ENCODE measurements at regions not wholly inside any gene's neighbourhood (a gene's known extent, or its start where the extent isn't known, plus 50 kb on each side); places are given as distances from the start of the nearest gene placed in this dataset.

DNA sequence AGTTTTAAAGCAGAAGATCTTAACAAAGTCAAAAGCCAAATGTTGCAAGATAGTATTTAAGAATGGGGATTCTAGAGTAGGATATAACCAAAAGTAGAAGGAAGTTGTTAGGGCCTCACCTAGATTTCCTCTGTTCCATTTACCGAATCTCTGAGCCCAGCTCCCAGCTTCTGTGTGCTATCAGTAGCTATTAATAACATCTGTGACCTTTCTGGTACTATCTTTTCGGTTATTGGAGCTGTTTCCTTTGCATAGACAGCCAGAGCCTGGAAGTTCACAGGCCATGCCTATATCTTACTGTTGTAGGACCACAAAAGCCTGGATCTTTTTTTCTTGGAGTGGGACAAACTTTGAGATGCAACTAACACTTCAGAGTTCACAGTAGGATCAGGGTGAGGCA lies 244.2 kb downstream of the PPP1R2C start:
- CTCF ChIA-PET, result no interaction called here

DNA sequence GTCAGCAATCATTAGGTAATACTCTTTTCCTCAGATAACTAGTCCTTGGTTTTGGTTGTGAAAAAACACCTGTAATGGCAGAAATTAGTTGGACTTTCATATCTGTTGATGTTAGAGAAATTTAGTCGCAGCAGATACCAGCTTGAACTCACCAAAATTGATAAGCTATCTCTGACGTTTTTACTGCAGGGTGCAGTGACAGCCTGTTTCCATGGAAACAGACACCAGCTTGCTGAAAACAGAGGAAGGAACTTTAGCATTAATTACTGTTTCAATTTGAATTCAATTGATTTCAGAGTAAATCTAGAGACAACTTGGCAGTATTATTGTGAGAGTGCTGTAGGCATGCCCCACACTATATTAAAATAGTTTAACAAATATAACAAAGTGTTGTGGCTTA lies 246.5 kb downstream of the PPP1R2C start:
- ChIA-PET POLR2A (no interaction called here), CTCF (interaction anchor here (1.0 kb wide), 1 partner anchor 15 kb away, joined by 3 read pairs; no protein-coding TSS in a partner anchor)

More for the DNA sequence above, 244.2 kb downstream of the PPP1R2C start:
- POLR2A ChIA-PET, result no interaction called here

DNA sequence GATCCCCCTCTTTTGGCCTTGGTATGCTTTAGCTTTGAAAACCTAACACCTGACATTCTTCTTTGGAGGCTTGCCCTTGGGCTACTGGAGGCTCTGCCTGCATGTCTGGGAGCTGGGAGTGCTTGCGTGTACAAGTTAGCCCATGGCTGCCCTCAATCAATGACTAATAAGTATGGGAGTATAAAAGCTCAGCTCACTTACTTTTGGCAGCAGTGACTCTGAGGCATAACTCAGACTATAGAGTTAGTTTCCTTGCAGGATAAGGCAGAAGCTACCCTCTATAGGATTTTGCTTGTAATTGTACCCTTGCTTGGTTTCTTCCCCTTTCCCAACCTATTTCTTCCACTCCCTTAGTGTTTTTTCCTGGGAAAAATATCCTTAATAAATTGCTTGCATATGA lies 247.9 kb downstream of the PPP1R2C start:
- CTCF ChIA-PET, result no interaction called here
- POLR2A ChIA-PET, result no interaction called here

DNA sequence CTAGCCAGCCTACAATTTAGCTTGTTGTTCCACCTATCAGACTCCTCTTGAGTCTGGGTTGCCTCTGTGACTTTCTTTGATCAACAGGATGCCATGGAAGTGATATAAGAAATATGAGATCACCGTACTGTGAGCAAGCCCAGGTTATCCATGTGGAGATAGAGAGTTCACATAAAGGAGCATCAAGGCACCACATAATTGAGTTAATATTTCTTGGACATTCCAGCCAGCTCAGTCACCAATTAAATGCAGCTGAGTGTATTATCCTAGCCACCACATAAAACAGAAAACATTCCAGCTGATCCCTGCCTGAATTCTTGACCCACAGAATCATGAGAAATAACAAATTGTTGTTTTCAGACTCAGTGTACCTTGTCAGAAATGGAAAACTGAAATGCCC lies 253.6 kb downstream of the PPP1R2C start:
- ChIA-PET POLR2A (no interaction called here), CTCF (no interaction called here)

DNA sequence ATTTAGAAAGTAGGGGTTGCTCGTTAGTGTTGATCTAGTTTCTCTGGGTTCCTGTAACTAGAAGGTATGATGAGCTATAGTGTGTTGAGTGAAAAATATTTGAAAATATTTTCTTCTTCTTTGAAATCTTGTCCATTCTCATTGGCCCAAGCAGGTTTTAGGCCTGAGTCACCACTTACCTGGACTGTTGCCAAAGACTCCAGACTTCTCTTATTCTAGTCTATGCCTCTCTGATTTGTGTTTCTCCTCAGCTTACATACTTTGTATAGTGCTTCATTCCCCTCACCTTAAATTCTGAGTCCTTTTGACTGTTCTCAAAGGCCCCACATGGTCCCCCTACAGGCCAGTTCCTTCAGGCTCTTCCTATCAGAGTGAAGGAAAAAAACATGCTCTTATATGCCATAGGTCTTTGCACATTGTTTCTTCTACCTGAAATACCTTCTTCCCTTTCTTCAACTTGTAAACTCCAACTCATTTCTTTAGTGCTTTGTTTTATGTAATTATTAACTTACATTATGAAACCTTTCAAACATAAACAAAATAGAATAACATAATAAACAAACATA lies 258.2 kb downstream of the PPP1R2C start:
- POLR2A ChIA-PET, result no interaction called here
- CTCF ChIA-PET, result no interaction called here

DNA sequence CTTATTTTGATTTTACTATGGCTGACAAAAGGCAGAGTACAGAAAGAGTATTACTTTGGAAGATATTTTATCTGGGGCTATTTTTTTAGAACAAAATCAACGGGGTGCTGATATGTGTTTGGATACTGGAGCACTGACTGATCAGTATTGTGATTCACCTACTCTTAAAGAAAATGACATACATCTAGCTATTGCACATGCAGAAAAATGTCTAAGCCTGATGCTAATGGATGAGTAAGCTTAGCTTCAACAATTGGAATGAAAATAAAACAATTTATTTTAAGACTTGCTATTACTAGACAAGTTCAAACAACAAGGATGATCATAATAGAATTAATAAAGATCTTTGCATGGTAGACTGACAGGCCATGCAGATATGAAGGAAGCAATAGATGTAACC lies 262.0 kb downstream of the PPP1R2C start:
- ChIA-PET POLR2A (no interaction called here), CTCF (interaction anchor here (0.9 kb wide), 1 partner anchor 15 kb away, joined by 3 read pairs; no protein-coding TSS in a partner anchor)

DNA sequence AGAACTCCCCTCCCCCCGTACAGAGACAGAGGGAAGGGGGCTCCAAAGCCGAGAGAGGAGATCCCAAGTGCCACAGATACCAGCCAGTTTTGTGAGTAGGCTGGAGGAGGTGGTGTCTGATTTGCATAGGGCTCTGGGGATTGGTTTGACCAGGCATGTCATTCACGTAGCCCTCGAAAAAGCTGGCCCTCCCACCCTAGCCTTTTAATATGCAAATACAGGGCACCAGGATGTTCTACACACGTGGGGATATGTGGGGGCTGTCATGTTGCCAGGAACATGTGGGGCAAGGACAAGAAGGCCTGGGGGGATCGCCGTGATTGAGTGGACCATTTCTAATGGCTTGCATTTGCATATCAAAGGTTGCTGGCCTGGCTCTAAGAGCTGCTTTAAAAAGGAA lies 272.9 kb downstream of the PPP1R2C start:
- ChIA-PET POLR2A (no interaction called here), CTCF (no interaction called here)

DNA sequence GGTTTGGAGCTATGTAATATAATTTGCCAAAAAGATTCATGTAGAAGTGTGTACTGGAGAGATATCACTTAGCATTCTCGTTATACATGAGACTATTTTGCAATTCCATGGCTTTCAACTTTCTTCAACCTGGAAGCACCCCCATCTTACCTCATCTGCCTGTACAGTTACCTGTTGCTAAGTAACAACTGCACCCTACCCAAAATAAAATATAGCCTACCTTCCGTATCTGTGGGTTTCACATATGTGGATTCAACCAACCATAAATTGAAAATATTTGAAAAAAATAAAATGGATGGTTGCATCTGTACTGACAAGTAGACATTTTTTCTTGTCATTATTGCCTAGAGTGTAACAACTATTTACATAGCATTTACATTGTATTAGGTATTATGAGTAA lies 278.3 kb downstream of the PPP1R2C start:
- CTCF ChIA-PET, result no interaction called here
- POLR2A ChIA-PET, result no interaction called here

DNA sequence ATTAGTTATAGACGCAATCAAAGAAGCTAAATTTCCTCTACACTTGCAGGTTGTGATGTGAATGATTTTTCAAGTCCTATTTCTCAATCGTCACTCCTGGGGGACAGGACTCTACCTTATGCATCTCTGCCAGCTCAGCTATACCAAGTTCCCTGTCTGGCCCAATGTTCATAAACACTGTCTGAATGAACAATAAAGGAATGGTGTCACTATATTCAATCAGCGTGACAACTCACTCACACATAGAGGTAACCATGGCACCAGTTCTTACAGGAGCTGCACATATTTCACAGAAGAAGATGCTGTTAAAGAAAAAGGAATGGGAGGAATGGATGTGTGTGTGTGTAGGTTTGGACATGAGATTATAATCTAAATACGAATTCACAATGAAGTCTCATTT lies 280.6 kb downstream of the PPP1R2C start:
- ChIA-PET POLR2A (no interaction called here), CTCF (no interaction called here)

DNA sequence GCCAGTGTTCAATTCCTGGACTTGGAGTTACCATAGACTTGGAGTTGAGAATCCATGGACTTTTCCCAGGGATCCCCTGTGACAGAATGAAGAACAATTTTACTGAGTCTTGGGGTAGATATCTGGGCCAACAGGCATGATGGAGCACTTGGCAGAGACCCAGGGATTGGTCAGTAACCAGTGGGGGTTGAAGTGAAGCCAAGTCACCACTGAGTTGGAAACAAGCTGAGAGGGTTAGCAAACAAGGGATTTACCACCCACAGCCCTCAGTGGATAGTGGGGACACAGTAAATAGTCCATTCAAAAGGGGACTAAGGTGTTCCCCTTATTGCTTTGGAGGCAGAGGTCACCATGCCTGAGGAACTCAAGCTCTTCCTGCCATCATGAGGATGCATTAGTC lies 281.7 kb downstream of the PPP1R2C start:
- ChIA-PET POLR2A (no interaction called here), CTCF (no interaction called here)

DNA sequence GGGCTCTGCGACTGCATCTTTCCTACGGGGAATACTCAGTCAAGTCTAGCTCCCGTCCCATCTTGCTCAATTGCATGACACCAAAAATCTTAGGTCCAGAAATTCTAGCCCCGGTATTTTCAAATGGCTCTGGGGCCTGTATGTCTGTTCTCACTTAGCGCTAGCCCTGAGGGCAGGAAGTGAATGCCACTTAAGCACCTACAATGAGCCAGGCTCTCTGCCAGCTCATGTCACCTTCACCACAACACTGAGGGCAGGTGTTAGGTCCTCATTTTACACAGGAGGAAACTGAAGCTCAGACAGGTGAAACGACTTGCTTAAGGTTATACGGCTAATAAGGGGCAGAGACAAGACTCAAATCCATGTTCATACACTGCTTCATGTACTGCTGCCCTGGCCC lies 282.8 kb downstream of the PPP1R2C start:
- POLR2A ChIA-PET, result no interaction called here
- CTCF ChIA-PET, result no interaction called here

DNA sequence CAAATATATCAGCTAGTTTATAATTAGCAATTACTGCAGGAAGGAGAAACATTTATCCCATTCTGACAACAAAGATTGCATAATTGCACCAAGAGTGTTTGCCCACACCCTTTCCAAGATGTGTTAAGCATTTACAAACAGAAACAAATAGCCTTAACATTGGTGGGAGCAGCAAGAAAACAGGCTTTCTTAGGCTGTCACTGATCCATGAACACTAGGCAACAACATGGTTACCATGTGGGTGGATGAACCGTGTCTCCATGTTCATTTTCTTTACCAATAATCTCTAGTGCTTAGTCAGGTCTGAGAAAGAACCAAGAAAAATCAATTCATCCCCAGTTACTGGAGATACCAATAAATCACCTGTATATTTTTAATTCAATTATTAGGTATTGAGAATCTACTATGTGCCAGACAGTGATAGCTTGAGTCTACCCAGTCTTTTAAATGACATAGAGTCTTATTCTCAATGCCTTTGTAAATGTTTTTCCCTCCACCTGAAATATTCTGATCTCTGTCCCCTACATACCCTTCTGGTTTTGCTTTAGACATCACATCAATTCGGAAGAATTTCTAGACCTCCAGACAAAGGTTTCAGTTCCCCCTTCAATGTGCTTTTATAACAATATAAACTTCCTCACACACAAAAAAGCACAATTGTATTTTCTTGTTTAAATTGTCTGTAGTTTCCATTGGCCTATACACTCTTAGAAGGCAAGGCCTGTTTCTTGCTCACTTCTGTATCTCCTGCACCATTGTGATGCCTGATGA lies 286.6 kb downstream of the PPP1R2C start:
- POLR2A ChIA-PET, result no interaction called here
- CTCF ChIA-PET, result no interaction called here

DNA sequence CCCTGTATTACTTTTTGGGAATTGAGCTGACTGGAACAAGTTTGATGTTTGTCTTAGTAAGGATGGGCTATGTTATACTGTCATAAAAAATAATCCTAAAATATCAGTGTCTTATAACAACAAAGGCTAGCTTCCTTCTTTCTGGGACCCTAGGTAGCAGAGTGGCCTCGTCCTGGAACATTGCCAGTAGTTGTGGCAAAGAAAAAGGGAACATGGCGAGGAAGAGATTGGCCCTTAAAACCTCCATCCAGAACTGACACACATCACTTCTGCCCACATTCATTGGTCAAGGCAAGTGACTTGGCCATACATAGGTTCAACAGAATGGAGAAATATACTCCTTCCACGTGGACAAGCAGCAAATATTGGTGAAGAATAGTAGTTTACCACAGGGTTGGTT lies 287.9 kb downstream of the PPP1R2C start:
- POLR2A ChIA-PET, result no interaction called here
- CTCF ChIA-PET, result no interaction called here

DNA sequence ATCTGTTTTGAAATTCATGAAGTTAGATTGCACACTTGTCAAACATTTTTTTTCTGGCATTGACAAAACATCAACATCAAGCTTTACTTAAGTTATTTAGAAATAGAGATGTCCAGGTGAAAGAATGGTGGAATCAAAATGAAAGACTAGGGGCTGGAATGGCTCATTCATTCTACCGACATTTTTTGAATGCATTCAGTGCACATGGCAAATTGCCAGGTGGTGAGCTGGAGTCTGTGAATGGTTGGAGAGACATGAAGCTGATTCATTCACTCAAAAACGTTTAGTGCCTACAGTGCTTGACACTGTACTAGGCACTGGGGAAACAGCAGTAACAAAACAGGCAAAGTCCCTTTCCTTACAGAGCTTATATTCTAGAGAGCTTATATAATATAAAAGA lies 292.4 kb downstream of the PPP1R2C start:
- ChIA-PET CTCF (no interaction called here), POLR2A (no interaction called here)

DNA sequence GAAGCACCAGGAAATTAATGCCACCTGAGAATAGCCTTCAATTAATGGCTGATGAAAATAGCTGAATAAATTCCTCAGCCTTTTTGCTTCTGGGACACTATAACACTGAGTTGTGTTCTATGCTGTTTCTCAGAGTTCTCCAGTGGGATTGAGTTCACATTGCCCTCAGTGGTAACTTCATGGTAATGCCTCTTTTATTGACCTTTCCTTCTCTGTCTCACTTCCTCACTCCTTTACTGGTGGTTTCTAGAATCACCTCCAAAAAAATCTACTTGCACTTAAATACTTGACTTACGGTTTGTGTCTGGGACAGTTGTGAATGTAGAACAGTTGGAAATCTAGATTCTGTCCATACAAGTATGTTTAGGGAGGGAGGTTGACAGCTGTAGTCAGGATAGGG lies 293.7 kb downstream of the PPP1R2C start:
- CTCF ChIA-PET, result no interaction called here
- POLR2A ChIA-PET, result no interaction called here

DNA sequence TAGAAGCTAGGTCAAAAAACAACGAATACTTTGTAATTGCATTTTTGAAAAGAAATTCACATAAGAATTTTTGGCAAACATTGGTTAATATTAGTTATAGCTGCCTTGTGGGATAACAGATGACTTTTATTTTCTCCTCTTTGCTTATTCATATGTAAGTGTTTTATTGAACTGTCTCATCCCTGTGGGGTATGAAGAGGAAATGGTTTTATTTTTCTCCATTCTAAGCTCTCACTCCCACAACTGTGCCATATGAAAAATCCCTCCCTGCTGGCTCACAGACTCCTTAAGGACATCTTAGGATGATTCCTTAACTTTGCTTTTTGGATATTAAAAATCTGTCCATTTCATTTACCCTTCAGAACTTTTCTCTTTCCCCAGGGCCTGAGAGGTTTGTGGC lies 300.6 kb downstream of the PPP1R2C start:
- ChIA-PET CTCF (no interaction called here), POLR2A (no interaction called here)

DNA sequence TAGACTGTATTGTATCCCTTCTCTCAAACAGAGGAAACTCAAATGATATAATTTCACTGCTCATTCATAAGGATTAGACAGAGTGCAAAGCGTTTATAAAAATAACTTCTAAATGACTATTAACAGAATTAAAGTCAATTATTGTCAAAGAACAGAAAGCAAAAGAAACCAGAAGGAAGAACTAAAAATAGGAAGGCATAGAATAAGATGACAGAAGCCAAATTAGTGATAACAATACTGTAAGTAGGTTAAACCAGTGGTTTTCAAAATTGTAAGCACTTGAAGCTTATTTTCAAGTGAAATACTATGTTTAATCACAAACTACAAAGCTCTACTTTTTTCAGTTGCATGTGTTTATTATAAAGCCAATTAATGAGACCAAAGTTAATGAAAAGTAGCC lies 305.2 kb downstream of the PPP1R2C start:
- POLR2A ChIA-PET, result no interaction called here
- CTCF ChIA-PET, result no interaction called here

DNA sequence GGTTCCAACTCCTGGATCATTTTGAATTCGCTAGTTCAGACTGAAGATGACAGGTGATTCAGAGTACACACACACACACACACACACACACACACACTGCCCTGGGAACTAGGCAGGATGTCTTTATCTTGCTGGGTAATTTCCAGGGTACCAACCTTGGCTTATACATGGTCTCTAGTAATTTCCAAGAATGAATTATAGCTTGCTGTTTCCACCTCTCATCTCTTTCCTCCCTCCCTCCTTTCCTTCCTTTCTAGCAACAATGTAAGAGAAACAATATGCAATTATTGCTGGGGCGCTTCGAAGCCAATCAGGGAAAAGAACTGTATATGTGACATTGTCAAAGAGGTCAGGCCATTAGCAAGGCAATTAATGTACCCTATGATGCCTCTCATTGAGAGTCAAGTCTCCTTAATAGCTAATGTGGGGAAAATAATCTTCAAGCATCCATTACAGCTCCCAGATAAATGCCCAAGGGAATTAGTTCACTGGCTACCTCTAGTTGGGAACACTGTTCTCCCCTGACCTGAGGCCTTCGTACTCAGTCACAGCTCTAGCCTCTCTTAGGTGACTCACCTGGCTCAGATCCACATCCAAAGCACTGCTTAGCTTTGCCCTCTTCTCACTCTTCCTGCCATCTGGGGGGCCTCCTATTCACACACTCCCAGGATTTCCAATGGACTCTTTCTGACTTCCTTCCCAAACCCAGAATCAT lies 311.5 kb downstream of the PPP1R2C start:
- CTCF ChIA-PET, result no interaction called here

DNA sequence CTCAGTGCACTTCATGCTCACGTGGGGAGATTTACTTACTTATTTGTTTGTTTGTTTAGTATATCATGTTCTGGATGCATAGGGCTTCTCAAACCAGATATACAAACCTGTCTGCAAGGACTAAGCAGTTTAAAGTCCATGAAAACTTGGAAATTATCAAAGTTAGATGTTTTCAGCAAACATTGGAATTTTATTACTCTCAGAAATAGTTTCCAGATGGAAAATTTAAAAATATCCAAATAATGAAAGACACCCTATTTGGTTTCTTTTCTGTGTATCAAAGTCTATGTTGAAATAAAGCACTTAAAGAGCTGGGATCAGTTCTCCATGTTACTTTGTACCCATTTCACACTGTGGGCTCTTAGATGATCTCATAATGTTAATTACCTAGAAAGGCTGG lies 312.1 kb downstream of the PPP1R2C start:
- CTCF ChIA-PET, result no interaction called here

More for the DNA sequence above, 311.5 kb downstream of the PPP1R2C start:
- POLR2A ChIA-PET, result no interaction called here

DNA sequence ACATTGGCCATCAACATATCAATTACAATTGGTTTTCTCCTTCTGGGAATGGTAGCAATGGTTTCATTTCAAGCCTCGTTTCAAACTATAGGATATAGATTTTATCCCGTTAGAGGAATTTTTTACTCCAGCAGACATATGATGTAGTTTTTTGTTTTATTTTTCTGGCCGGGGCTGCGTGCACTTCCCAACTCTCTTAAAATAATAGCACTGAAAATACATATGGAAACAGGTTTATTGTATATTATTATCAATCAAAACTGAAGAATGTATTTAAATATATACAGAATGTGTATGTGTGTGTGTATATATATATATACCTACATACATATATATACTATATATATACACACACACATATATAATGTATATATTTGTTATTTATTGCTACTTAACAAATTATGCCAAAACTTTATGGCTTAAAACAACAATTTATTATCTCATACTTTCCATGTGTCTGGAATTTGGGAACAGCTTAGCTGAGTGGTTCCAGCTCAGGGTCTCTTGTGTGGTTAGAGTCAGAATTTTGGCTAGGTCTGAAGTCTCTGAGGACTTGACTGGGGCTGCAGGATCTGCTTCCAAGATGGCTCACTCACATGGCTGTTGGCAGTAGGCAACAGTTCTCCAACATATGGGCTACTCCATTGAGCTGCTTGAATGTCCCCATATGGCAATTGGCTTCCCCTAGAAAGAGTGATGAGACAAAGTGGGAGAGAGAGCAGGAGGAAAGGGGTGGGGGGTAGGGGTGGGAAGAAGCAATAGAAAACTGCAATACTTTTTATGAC lies 314.1 kb downstream of the PPP1R2C start:
- ChIA-PET CTCF (no interaction called here), POLR2A (no interaction called here)

More for the DNA sequence above, 312.1 kb downstream of the PPP1R2C start:
- POLR2A ChIA-PET, result no interaction called here

DNA sequence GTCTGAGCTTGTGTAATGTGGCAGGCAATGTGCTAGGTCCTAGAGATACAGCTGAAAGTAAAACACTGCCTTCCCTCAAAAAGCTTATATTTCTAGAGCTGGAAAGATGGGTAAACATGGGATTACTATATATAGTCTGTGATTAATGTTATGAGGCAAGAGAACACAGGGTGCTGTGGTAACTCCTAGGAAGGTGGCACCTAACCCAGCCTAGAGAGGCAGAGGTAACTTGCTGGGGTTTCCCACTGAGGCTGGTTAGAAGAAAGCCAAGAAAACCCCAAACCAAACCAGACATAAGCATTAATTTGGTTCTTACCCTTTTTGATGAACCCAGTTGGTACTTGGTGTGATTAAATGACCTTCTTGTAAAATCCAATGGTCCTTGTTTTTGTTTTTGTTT lies 315.0 kb downstream of the PPP1R2C start:
- CTCF ChIA-PET, result no interaction called here
- POLR2A ChIA-PET, result no interaction called here
